Thyroid gland (tissue), 4 donors: ENCODE measurements at regions not wholly inside any gene's neighbourhood (a gene's known extent, or its start where the extent isn't known, plus 50 kb on each side); places are given as distances from the start of the nearest gene placed in this dataset.

Source experiments
- CTCF ChIP-seq, 6 experiments: fragments of 200-600 bp in 3 of 6; fragments of 450-650 bp in 3 of 6; sonication (generic) in 3 of 6; IDR thresholded peaks; one replicate each; pipeline ENCODE4 v1.5.1; 2016 to 2019; ENCODE audit warnings: antibody characterized with exemption in 6 of 6, mild to moderate bottlenecking in 2 of 6, inconsistent platforms in 1 of 6, moderate library complexity in 1 of 6
- POLR2A ChIP-seq, 2 donors: fragments of 450-650 bp; IDR thresholded peaks; one replicate each; pipeline ENCODE4 v1.6.1; 2017; ENCODE audit warnings: antibody characterized with exemption in 2 of 2, mild to moderate bottlenecking in 2 of 2, moderate library complexity in 1 of 2

- no peak for TF ChIP-seq POLR2A (IDR thresholded peaks at IDR 0.05)
- TF ChIP-seq CTCF (IDR thresholded peaks at IDR 0.05), result no peak
Measured at GRCh38 chr15:98164571-98164970, 204.1 kb downstream of the ARRDC4 start.
